ENCODE measurements at regions not wholly inside any gene's neighbourhood (a gene's known extent, or its start where the extent isn't known, plus 50 kb on each side); places are given as distances from the start of the nearest gene placed in this dataset.

DNA sequence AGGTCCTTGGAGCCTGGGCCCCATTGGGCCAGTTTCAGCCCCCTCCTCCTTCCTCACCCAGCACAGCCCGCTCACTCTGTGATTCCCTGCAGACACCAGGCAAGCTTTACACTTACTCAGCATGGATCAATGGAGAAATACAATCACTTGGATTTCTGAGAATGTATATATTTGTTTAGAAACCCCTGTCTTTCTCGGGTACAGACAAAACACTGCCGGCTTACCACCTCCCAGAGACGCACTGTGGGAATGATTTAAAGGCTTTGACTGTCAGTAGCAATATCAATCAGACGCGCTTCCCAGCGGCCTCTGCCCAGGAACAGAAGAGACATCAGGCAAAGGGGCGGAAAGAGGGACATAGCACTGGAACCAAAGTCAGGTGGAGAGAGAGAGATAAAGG is 186.5 kb downstream of the MAFB start:
- TF ChIP-seq, protein P1, sequence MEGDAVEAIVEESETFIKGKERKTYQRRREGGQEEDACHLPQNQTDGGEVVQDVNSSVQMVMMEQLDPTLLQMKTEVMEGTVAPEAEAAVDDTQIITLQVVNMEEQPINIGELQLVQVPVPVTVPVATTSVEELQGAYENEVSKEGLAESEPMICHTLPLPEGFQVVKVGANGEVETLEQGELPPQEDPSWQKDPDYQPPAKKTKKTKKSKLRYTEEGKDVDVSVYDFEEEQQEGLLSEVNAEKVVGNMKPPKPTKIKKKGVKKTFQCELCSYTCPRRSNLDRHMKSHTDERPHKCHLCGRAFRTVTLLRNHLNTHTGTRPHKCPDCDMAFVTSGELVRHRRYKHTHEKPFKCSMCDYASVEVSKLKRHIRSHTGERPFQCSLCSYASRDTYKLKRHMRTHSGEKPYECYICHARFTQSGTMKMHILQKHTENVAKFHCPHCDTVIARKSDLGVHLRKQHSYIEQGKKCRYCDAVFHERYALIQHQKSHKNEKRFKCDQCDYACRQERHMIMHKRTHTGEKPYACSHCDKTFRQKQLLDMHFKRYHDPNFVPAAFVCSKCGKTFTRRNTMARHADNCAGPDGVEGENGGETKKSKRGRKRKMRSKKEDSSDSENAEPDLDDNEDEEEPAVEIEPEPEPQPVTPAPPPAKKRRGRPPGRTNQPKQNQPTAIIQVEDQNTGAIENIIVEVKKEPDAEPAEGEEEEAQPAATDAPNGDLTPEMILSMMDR (conservative IDR thresholded peaks at IDR 0.05): no peak
- no peak for TF ChIP-seq EZH2 (IDR thresholded peaks at IDR 0.05; ENCODE audit: low read depth)
